ENCODE measurements at regions not wholly inside any gene's neighbourhood (a gene's known extent, or its start where the extent isn't known, plus 50 kb on each side); places are given as distances from the start of the nearest gene placed in this dataset.

DNA sequence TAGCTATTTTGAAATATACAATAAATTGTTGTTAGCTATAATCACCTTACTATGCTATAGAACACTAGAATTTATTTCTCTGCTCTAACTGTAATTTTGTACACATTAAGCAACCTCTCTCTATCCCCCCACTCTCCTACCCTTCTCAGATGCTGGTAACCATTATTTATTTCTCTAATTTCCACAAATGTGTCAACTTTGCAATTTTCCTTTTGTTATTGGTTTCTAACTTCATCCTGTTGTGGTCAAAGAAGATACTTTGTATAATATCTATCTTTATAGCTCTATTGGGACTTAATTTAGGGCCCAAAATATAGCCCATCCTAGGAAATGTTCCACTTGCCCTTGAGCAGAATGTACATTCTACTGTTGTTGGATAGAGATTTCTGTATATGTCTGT is 229.3 kb downstream of the SATB1 start:
- TF ChIP-seq POLR2A (IDR thresholded peaks at IDR 0.05; ENCODE audit: low read length) (no peak), RFX5 (IDR thresholded peaks at IDR 0.05) (no peak)
- TF ChIP-seq, protein P1, sequence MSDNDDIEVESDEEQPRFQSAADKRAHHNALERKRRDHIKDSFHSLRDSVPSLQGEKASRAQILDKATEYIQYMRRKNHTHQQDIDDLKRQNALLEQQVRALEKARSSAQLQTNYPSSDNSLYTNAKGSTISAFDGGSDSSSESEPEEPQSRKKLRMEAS (IDR thresholded peaks at IDR 0.05), result no peak

Data from A549 (cell line).